ENCODE measurements at regions not wholly inside any gene's neighbourhood (a gene's known extent, or its start where the extent isn't known, plus 50 kb on each side); places are given as distances from the start of the nearest gene placed in this dataset.

GRCh38 chr11:92845390-92845789 lies 124.1 kb upstream of the MTNR1B start:
- TF ChIP-seq PKNOX1 (IDR thresholded peaks at IDR 0.05): no peak
- TF ChIP-seq CTBP1 (IDR thresholded peaks at IDR 0.05; ENCODE audit: borderline replicate concordance): 0 out of 2 replicates have a peak, but pooled peaks have one; percentile 5

Data from HEK293T (cell line).